ENCODE measurements at regions not wholly inside any gene's neighbourhood (a gene's known extent, or its start where the extent isn't known, plus 50 kb on each side); places are given as distances from the start of the nearest gene placed in this dataset.

GRCh38 chr6:9401960-9402359, 966.6 kb upstream of the SLC35B3 start:
- TF ChIP-seq CTCF (IDR thresholded peaks at IDR 0.05) (no peak), POLR2AphosphoS5 (IDR thresholded peaks at IDR 0.05; ENCODE audit: insufficient read depth in 1 of 2, low read depth in 1 of 2) (no peak)

Data from vagina (tissue), 2 donors.